Left cardiac atrium (tissue), 4 donors: ENCODE measurements at regions not wholly inside any gene's neighbourhood (a gene's known extent, or its start where the extent isn't known, plus 50 kb on each side); places are given as distances from the start of the nearest gene placed in this dataset.

ENCODE experiments used
- ATAC-seq, 2 donors: fragments of 200-7000 bp; cut with Tn5 transposase; one replicate each; pipeline ENCODE4 v1.9.1; 2020; ENCODE audit warnings: mild to moderate bottlenecking in 2 of 2, moderate library complexity in 2 of 2
- DNase-seq: peaks from one replicate; pipeline ENCODE4 v3.0.0-alpha.2; 2020
- intact Hi-C, 2 donors: fragments of 100-400 bp; cut with DNase I; formaldehyde crosslinking; loops; one replicate each; pipeline versions ENCODE4 v1.14.1 to v1.15.1; 2022 to 2023
- donor health status: DM: no; HTN: yes; CAD: no.
- donor health status: DM: no; HTN: yes; CAD: no; lungs with severe emphysema.
- donor health status: DM: yes; HTN: yes; CAD: no.
- donor health status: Dilated cardiomyopathy.

GRCh38 chr16:50430076-50430475 is 61.3 kb upstream of the BRD7 start:
- ATAC-seq (no peak), DNase-seq (no peak)
- intact Hi-C loops, result no loop called here

- ATAC-seq, result no peak
- intact Hi-C loops, result loop anchor here in 1 of 2 donors (10.0 kb wide), 1 partner anchor 56 kb away; no protein-coding TSS in a partner anchor
- no peak for DNase-seq
These were observed 60.0 kb upstream of the BRD7 start for GRCh38 chr16:50428742-50429141.

GRCh38 chr16:50428116-50428515 is 59.3 kb upstream of the BRD7 start:
- intact Hi-C loops, result loop anchor here in 1 of 2 donors (10.0 kb wide), 1 partner anchor 57 kb away; no protein-coding TSS in a partner anchor
- ATAC-seq (no peak), DNase-seq (no peak)

GRCh38 chr16:50427107-50427506 is 58.3 kb upstream of the BRD7 start:
- DNase-seq (no peak), ATAC-seq (no peak)
- intact Hi-C loops, result loop anchor here in 1 of 2 donors (10.0 kb wide), 1 partner anchor 58 kb away; no protein-coding TSS in a partner anchor

GRCh38 chr16:50425648-50426047 is 56.9 kb upstream of the BRD7 start:
- intact Hi-C loops, result loop anchor here in 1 of 2 donors (10.0 kb wide), 1 partner anchor 59 kb away; no protein-coding TSS in a partner anchor
- ATAC-seq, result no peak
- no peak for DNase-seq

- ATAC-seq (no peak), DNase-seq (no peak)
- intact Hi-C loops, result loop anchor here in 1 of 2 donors (10.0 kb wide), 1 partner anchor 60 kb away; no protein-coding TSS in a partner anchor
These were observed 56.3 kb upstream of the BRD7 start for GRCh38 chr16:50425044-50425443.

GRCh38 chr16:50422926-50423325 is 54.1 kb upstream of the BRD7 start:
- ATAC-seq (no peak), DNase-seq (no peak)
- intact Hi-C loops, result loop anchor here in 1 of 2 donors (10.0 kb wide), 1 partner anchor 62 kb away; no protein-coding TSS in a partner anchor

GRCh38 chr16:50419116-50419515 is 50.3 kb upstream of the BRD7 start:
- intact Hi-C loops, result no loop called here
- ATAC-seq (no peak), DNase-seq (no peak)
